SK-N-SH treated with all-trans-retinoic acid at 6 μM for 48 hours (cell line): ENCODE measurements at regions not wholly inside any gene's neighbourhood (a gene's known extent, or its start where the extent isn't known, plus 50 kb on each side); places are given as distances from the start of the nearest gene placed in this dataset.

Source experiments
- ATAC-seq: fragments of 200-7000 bp; cut with Tn5 transposase; 3 replicates; pipeline ENCODE4 v1.9.1; 2020; ENCODE audit warnings: mild to moderate bottlenecking, moderate library complexity
- ARNTL ChIP-seq: fragments of 450-650 bp; formaldehyde crosslinking; IDR thresholded peaks from 2 replicates; pipeline ENCODE4 v1.5.0; 2020; ENCODE audit warnings: low read depth, mild to moderate bottlenecking, moderate library complexity, borderline replicate concordance
- BACH2 ChIP-seq: fragments of 250-450 bp; sonication (Bioruptor Pico); IDR thresholded peaks from 2 replicates; pipeline ENCODE4 v1.9.0; 2021; ENCODE audit warnings: mild to moderate bottlenecking, borderline replicate concordance
- CREB5 ChIP-seq: fragments of 250-450 bp; sonication (Bioruptor Pico); IDR thresholded peaks from 2 replicates; pipeline ENCODE4 v1.5.1; 2020; ENCODE audit warnings: low read depth, mild to moderate bottlenecking, moderate library complexity
- CSDC2 ChIP-seq: fragments of 250-450 bp; sonication (Bioruptor Pico); IDR thresholded peaks from 2 replicates; pipeline ENCODE4 v1.5.0; 2020; ENCODE audit warnings: mild to moderate bottlenecking, moderate library complexity
- ESRRG ChIP-seq: fragments of 250-450 bp; sonication (Bioruptor Pico); IDR thresholded peaks from 2 replicates; pipeline ENCODE4 v1.6.1; 2021; ENCODE audit warnings: mild to moderate bottlenecking
- GLIS3 ChIP-seq: fragments of 250-450 bp; sonication (Bioruptor Pico); IDR thresholded peaks from 2 replicates; pipeline ENCODE4 v1.5.0; 2020; ENCODE audit warnings: mild to moderate bottlenecking, moderate library complexity
- ISL1 ChIP-seq: fragments of 250-450 bp; sonication (Bioruptor Pico); IDR thresholded peaks from 2 replicates; pipeline ENCODE4 v2.1.2; 2022; ENCODE audit warnings: mild to moderate bottlenecking, moderate library complexity
- OSR1 ChIP-seq: fragments of 250-450 bp; sonication (Bioruptor Pico); IDR thresholded peaks from 2 replicates; pipeline ENCODE4 v1.8.0; 2022; ENCODE audit warnings: moderate library complexity, mild to moderate bottlenecking, inconsistent platforms
- POU6F1 ChIP-seq: fragments of 250-450 bp; sonication (Bioruptor Pico); IDR thresholded peaks from 2 replicates; pipeline ENCODE4 v1.8.0; 2021; ENCODE audit warnings: low read depth, mild to moderate bottlenecking, moderate library complexity, borderline replicate concordance
- PPARA ChIP-seq: fragments of 250-450 bp; sonication (Bioruptor Pico); IDR thresholded peaks from 2 replicates; pipeline ENCODE4 v1.5.0; 2020; ENCODE audit warnings: mild to moderate bottlenecking, borderline replicate concordance
- RARB ChIP-seq: fragments of 250-450 bp; sonication (Bioruptor Pico); IDR thresholded peaks from 2 replicates; pipeline ENCODE4 v1.8.0; 2021; ENCODE audit warnings: mild to moderate bottlenecking, moderate library complexity
- SNAI2 ChIP-seq: fragments of 250-450 bp; sonication (Bioruptor Pico); IDR thresholded peaks from 2 replicates; pipeline ENCODE4 v1.5.0; 2020; ENCODE audit warnings: mild to moderate bottlenecking, moderate library complexity
- TCF4 ChIP-seq: fragments of 250-450 bp; sonication (Bioruptor Pico); IDR thresholded peaks from 2 replicates; pipeline ENCODE4 v1.8.0; 2021; ENCODE audit warnings: mild to moderate bottlenecking, moderate library complexity, borderline replicate concordance
- TOX ChIP-seq: fragments of 250-450 bp; sonication (Bioruptor Pico); IDR thresholded peaks from 2 replicates; pipeline ENCODE4 v1.8.0; 2021; ENCODE audit warnings: mild to moderate bottlenecking, moderate library complexity, borderline replicate concordance
- ZC3H10 ChIP-seq: fragments of 250-450 bp; sonication (Bioruptor Pico); IDR thresholded peaks from 2 replicates; pipeline ENCODE4 v1.5.1; 2021; ENCODE audit warnings: mild to moderate bottlenecking, moderate library complexity
- ZFP3 ChIP-seq: fragments of 250-450 bp; sonication (Bioruptor Pico); IDR thresholded peaks from 2 replicates; pipeline ENCODE4 v1.5.0; 2020; ENCODE audit warnings: mild to moderate bottlenecking, moderate library complexity
- ZFP30 ChIP-seq: fragments of 450-650 bp; formaldehyde crosslinking; IDR thresholded peaks from 2 replicates; pipeline ENCODE4 v1.5.0; 2022; ENCODE audit warnings: mild to moderate bottlenecking, moderate library complexity
- ZNF565 ChIP-seq: fragments of 450-650 bp; formaldehyde crosslinking; conservative IDR thresholded peaks from 2 replicates; pipeline ENCODE4 v1.5.0; 2020; ENCODE audit warnings: low read depth, mild to moderate bottlenecking, moderate library complexity
- ZNF70 ChIP-seq: fragments of 450-650 bp; formaldehyde crosslinking; IDR thresholded peaks from 2 replicates; pipeline ENCODE4 v1.5.0; 2020; ENCODE audit warnings: mild to moderate bottlenecking, moderate library complexity
- ZNF8 ChIP-seq: fragments of 450-650 bp; formaldehyde crosslinking; IDR thresholded peaks from 2 replicates; pipeline ENCODE4 v1.5.0; 2020; ENCODE audit warnings: mild to moderate bottlenecking, moderate library complexity
- TF ChIP-seq, protein P1 (sequence below): fragments of 250-450 bp; sonication (Bioruptor Pico); IDR thresholded peaks from 2 replicates; pipeline ENCODE4 v1.5.0; 2020; ENCODE audit warnings: mild to moderate bottlenecking, moderate library complexity
- TF ChIP-seq, protein P2 (sequence below): fragments of 250-450 bp; sonication (Bioruptor Pico); IDR thresholded peaks from 2 replicates; pipeline ENCODE4 v1.8.0; 2020; ENCODE audit warnings: mild to moderate bottlenecking, moderate library complexity, borderline replicate concordance

GRCh38 chr12:92027701-92028440, 117.8 kb downstream of the BTG1 start:
- no peak; the same call in 1 of the 3 replicates for ATAC-seq
- TF ChIP-seq ZNF8 (CRISPR knock-in tag) (no peak), ZNF565 (CRISPR knock-in tag) (no peak), CREB5 (CRISPR knock-in tag) (no peak), ZNF70 (no peak), OSR1 (CRISPR knock-in tag) (no peak), RARB (CRISPR knock-in tag) (no peak), TCF4 (CRISPR knock-in tag) (no peak), SNAI2 (CRISPR knock-in tag) (no peak), POU6F1 (no peak), GLIS3 (CRISPR knock-in tag) (no peak), BACH2 (no peak), PPARA (CRISPR knock-in tag) (no peak), ARNTL (CRISPR knock-in tag) (no peak), CSDC2 (CRISPR knock-in tag) (no peak), TOX (CRISPR knock-in tag) (no peak)
- TF ChIP-seq, protein P1, sequence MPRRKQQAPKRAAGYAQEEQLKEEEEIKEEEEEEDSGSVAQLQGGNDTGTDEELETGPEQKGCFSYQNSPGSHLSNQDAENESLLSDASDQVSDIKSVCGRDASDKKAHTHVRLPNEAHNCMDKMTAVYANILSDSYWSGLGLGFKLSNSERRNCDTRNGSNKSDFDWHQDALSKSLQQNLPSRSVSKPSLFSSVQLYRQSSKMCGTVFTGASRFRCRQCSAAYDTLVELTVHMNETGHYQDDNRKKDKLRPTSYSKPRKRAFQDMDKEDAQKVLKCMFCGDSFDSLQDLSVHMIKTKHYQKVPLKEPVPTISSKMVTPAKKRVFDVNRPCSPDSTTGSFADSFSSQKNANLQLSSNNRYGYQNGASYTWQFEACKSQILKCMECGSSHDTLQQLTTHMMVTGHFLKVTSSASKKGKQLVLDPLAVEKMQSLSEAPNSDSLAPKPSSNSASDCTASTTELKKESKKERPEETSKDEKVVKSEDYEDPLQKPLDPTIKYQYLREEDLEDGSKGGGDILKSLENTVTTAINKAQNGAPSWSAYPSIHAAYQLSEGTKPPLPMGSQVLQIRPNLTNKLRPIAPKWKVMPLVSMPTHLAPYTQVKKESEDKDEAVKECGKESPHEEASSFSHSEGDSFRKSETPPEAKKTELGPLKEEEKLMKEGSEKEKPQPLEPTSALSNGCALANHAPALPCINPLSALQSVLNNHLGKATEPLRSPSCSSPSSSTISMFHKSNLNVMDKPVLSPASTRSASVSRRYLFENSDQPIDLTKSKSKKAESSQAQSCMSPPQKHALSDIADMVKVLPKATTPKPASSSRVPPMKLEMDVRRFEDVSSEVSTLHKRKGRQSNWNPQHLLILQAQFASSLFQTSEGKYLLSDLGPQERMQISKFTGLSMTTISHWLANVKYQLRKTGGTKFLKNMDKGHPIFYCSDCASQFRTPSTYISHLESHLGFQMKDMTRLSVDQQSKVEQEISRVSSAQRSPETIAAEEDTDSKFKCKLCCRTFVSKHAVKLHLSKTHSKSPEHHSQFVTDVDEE (CRISPR knock-in tag), result no peak

DNA sequence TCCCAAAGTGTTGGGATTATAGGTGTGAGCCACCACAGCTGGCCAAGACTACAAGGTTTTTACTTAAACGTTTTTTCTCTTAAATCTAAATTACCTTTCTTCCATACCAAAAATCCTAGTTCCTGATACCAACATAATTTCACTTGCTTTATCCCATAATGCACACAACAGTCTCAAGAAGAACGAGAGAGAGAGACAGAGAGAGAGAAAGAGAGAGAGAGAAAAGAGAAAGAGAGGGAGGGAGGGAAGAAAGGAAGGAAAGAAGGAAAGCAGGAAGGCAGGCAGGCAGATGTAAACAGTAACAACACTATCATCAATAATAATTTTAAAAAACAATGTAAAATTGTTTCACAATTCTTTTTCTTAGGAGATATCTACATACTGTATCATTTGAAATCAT, 118.4 kb downstream of the BTG1 start:
- TF ChIP-seq PPARA (CRISPR knock-in tag) (no peak), ARNTL (CRISPR knock-in tag) (no peak), ZFP30 (CRISPR knock-in tag) (no peak), SNAI2 (CRISPR knock-in tag) (no peak), ESRRG (CRISPR knock-in tag) (no peak), CSDC2 (CRISPR knock-in tag) (no peak), TOX (CRISPR knock-in tag) (no peak), ZC3H10 (no peak), ISL1 (CRISPR knock-in tag) (no peak), ZFP3 (CRISPR knock-in tag) (no peak), TCF4 (CRISPR knock-in tag) (no peak)
- TF ChIP-seq, protein P2, sequence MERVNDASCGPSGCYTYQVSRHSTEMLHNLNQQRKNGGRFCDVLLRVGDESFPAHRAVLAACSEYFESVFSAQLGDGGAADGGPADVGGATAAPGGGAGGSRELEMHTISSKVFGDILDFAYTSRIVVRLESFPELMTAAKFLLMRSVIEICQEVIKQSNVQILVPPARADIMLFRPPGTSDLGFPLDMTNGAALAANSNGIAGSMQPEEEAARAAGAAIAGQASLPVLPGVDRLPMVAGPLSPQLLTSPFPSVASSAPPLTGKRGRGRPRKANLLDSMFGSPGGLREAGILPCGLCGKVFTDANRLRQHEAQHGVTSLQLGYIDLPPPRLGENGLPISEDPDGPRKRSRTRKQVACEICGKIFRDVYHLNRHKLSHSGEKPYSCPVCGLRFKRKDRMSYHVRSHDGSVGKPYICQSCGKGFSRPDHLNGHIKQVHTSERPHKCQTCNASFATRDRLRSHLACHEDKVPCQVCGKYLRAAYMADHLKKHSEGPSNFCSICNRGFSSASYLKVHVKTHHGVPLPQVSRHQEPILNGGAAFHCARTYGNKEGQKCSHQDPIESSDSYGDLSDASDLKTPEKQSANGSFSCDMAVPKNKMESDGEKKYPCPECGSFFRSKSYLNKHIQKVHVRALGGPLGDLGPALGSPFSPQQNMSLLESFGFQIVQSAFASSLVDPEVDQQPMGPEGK (CRISPR knock-in tag), result no peak
- ATAC-seq, result no peak

DNA sequence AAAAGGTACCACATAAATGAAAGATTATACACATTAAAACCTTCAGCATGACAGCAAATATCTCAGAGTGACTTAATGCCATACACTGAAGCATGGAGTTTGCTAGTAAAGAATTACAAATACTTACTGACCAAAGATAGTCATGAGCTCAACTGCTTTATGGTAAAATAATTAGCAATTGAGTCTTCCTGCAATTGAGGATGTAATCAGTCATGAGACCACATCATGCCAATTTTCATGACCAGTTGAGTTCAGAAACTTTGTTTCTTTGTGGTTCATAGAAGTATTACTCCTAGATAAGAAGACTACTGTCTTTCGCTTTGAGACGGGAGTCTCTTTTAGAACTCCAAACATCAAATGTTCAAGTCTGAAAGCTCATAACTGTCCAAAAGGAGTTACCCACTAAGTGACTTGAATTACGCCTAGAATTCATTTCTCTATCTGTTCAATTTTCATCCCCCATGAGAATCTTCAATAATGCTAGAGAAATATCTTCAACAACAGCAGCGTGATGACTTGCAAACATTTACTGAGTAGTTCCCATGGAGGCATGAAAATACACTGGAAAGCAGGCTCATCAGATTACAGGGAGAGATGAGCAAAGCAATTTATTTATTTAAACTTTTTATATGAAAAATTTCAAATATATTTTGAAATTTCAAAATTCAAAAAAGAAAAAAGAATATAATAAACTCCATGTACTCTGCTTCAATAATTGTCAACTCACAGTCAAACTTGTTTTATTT, 120.0 kb downstream of the BTG1 start:
- TF ChIP-seq ZFP30 (CRISPR knock-in tag), result no peak
- TF ChIP-seq ARNTL (CRISPR knock-in tag), result no peak
- no peak for TF ChIP-seq PPARA (CRISPR knock-in tag)
- no peak for TF ChIP-seq ISL1 (CRISPR knock-in tag)
- no peak for TF ChIP-seq CSDC2 (CRISPR knock-in tag)
- TF ChIP-seq, protein P1 (CRISPR knock-in tag), result no peak
- TF ChIP-seq BACH2, result no peak
- no peak for ATAC-seq
